Adrenal gland (tissue), 9 donors: ENCODE measurements at regions not wholly inside any gene's neighbourhood (a gene's known extent, or its start where the extent isn't known, plus 50 kb on each side); places are given as distances from the start of the nearest gene placed in this dataset.

ENCODE experiments used
- DNase-seq, 7 donors: peaks; one replicate each; pipeline ENCODE4 v3.0.0-alpha.2; 2019 to 2020
- H3K27ac ChIP-seq, 5 donors: fragments of 200-600 bp; sonication (generic) in 4 of 5; 1 replicate in 3 of 5; 2 replicates in 2 of 5; pipeline versions ENCODE4 v1.5.1 to v1.8.0; 2016 to 2020; ENCODE audit warnings: mild to moderate bottlenecking in 1 of 5
- H3K27me3 ChIP-seq: fragments of 200-600 bp; 2 replicates; pipeline ENCODE4 v1.8.0; 2021
- H3K36me3 ChIP-seq, 2 donors: fragments of 200-600 bp; replicated peaks in 1 of 2; 1 replicate in 1 of 2; 2 replicates in 1 of 2; pipeline versions ENCODE4 v1.5.1 to v1.8.0; 2018 to 2022
- H3K4me1 ChIP-seq, 2 donors: fragments of 200-600 bp; replicated peaks in 1 of 2; 1 replicate in 1 of 2; 2 replicates in 1 of 2; pipeline versions ENCODE4 v1.5.1 to v1.8.0; 2018 to 2021
- H3K4me3 ChIP-seq, 4 donors: fragments of 200-600 bp; sonication (generic) in 3 of 4; one replicate each; pipeline ENCODE4 v1.5.1; 2016 to 2018
- H3K9me3 ChIP-seq, 3 donors: fragments of 200-600 bp; sonication (generic) in 1 of 3; replicated peaks in 1 of 3; 1 replicate in 2 of 3; 2 replicates in 1 of 3; pipeline versions ENCODE4 v1.5.1 to v1.8.0; 2016 to 2021
- POLR2A ChIP-seq, 2 donors: fragments of 450-650 bp; IDR thresholded peaks; one replicate each; pipeline ENCODE4 v1.6.1; 2017; ENCODE audit warnings: antibody characterized with exemption in 2 of 2, mild to moderate bottlenecking in 2 of 2, moderate library complexity in 1 of 2
- WGBS, 4 donors: extraction: QIAGEN DNeasy Blood & Tissue Kit in 2 of 4; methylation state at CpG; one replicate each; pipeline versions ENCODE4 v1.1.5 to v1.1.7; 2013 to 2017; 5-methylcytosine and 5-hydroxymethylcytosine counted together
- intact Hi-C, 2 donors: fragments of 100-400 bp; cut with DNase I; formaldehyde crosslinking; loops; one replicate each; pipeline versions ENCODE4 v1.14.1 to v1.15.0; 2022 to 2023
- TF ChIP-seq, protein P1 (sequence below), 6 experiments: fragments of 450-650 bp in 4 of 6; fragments of 200-600 bp in 2 of 6; sonication (generic) in 1 of 6; IDR thresholded peaks; 1 replicate in 5 of 6; 2 replicates in 1 of 6; pipeline versions ENCODE4 v1.5.1 to v1.8.0; 2016 to 2021; ENCODE audit warnings: antibody characterized with exemption in 6 of 6, mild to moderate bottlenecking in 2 of 6, moderate library complexity in 1 of 6
- donor health status: healthy with polysubstance abuse.
- donor health status: Bipolar disorder and iron deficiency.
- donor health status: DM: yes; HTN: yes; CAD: no.
- donor health status: DM: no; HTN: no; CAD: no.
- donor health status: DM: no; HTN: no; CAD: no.

- Histone ChIP-seq H3K4me3 (no peak overlapping the region), H3K27me3 (no peaks in the 10 kb centered on the region), H3K27ac (no peak overlapping the region), H3K36me3 (no peaks in the 10 kb centered on the region), H3K4me1 (no peaks in the 10 kb centered on the region), H3K9me3 (no peaks in the 10 kb centered on the region)
- 65 to 83% (median 77%) methylated on average over 4 of the region's 4 CpGs for WGBS, 4 donors
- intact Hi-C loops = no loop called here
- DNase-seq = no peak
- TF ChIP-seq, protein P1, sequence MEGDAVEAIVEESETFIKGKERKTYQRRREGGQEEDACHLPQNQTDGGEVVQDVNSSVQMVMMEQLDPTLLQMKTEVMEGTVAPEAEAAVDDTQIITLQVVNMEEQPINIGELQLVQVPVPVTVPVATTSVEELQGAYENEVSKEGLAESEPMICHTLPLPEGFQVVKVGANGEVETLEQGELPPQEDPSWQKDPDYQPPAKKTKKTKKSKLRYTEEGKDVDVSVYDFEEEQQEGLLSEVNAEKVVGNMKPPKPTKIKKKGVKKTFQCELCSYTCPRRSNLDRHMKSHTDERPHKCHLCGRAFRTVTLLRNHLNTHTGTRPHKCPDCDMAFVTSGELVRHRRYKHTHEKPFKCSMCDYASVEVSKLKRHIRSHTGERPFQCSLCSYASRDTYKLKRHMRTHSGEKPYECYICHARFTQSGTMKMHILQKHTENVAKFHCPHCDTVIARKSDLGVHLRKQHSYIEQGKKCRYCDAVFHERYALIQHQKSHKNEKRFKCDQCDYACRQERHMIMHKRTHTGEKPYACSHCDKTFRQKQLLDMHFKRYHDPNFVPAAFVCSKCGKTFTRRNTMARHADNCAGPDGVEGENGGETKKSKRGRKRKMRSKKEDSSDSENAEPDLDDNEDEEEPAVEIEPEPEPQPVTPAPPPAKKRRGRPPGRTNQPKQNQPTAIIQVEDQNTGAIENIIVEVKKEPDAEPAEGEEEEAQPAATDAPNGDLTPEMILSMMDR (IDR thresholded peaks at IDR 0.05) = no peak
- TF ChIP-seq POLR2A (IDR thresholded peaks at IDR 0.05) = no peak
Observed at GRCh38 chr5:169494941-169495548, 88.5 kb upstream of the SPDL1 start.

- 13 to 22% (median 19%) methylated on average over 2 of the region's 2 CpGs for WGBS, 4 donors
- TF ChIP-seq, protein P1 (IDR thresholded peaks at IDR 0.05) = no peak
- no peak for TF ChIP-seq POLR2A (IDR thresholded peaks at IDR 0.05)
- Histone ChIP-seq H3K36me3 (no peaks in the 10 kb centered on the region), H3K4me1 (no peaks in the 10 kb centered on the region), H3K27me3 (no peaks in the 10 kb centered on the region), H3K9me3 (no peaks in the 10 kb centered on the region), H3K4me3 (no peak overlapping the region), H3K27ac (no peak overlapping the region)
- intact Hi-C loops = no loop called here
- no peak for DNase-seq
Observed at GRCh38 chr5:169494383-169494935, 89.1 kb upstream of the SPDL1 start.

DNA sequence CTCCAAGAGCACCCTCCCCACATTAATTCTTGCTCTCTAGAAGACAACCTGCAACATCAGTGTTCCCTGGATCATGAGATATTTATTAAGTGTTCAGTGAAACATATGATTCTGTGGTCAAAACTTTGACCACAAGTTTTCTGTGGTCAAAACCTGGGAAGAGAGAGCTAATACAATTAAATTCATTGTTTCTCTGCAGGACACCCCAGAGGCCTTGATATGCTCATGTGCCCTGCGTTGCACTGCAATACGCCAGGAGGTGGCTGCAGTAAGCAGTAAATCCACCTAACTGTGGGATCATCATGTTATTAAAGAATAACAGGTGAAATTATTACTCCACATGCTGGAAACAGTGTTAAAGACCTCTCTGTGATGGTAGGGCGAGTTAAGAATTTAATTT, 109.3 kb upstream of the SPDL1 start:
- no peak overlapping the region for H3K4me3 ChIP-seq
- H3K27me3 ChIP-seq = no peaks in the 10 kb centered on the region
- no peaks in the 10 kb centered on the region for H3K4me1 ChIP-seq
- no peak for DNase-seq
- intact Hi-C loops = no loop called here
- TF ChIP-seq POLR2A (IDR thresholded peaks at IDR 0.05) = no peak
- no peaks in the 10 kb centered on the region for H3K36me3 ChIP-seq
- H3K27ac ChIP-seq = no peak overlapping the region
- no peaks in the 10 kb centered on the region for H3K9me3 ChIP-seq
- WGBS, 4 donors = 25 to 49% (median 32%) methylated on average over 3 of the region's 3 CpGs

DNA sequence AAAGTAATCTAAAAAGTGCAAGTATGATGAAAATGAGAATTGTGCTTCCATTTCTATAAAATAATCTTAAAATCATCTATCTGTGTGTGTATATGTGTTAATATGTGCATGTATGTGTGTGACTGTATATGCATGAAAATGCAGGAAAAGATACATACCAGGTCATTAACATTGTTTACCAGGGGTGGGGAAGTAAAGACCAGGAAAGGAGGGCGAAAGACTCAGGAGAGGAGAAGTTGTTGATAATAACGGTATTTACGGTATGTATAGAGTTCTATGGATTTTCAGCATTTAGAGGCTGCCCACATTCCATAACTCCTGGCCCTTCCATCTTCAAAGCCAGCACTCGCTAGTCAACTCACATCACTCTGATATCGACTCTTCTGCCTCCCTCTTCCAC, 111.0 kb upstream of the SPDL1 start:
- Histone ChIP-seq H3K9me3 (no peaks in the 10 kb centered on the region), H3K27me3 (no peaks in the 10 kb centered on the region), H3K36me3 (no peaks in the 10 kb centered on the region), H3K4me3 (no peak overlapping the region), H3K4me1 (no peaks in the 10 kb centered on the region), H3K27ac (no peak overlapping the region)
- intact Hi-C loops = no loop called here
- TF ChIP-seq, protein P1 (IDR thresholded peaks at IDR 0.05) = no peak
- no peak for TF ChIP-seq POLR2A (IDR thresholded peaks at IDR 0.05)
- no peak for DNase-seq
- WGBS, 4 donors = 63 to 80% (median 66%) methylated on average over 5 of the region's 5 CpGs

- 73 to 86% (median 76%) methylated on average over 4 of the region's 4 CpGs for WGBS, 4 donors
Observed at GRCh38 chr5:169471021-169471420, 112.6 kb upstream of the SPDL1 start.

More at GRCh38 chr5:169471021-169471420, 112.6 kb upstream of the SPDL1 start:
- intact Hi-C loops = no loop called here
- Histone ChIP-seq H3K27ac (no peak overlapping the region), H3K4me3 (no peak overlapping the region), H3K27me3 (no peaks in the 10 kb centered on the region), H3K9me3 (no peaks in the 10 kb centered on the region), H3K36me3 (no peaks in the 10 kb centered on the region), H3K4me1 (no peaks in the 10 kb centered on the region)
- no peak for DNase-seq
- TF ChIP-seq POLR2A (IDR thresholded peaks at IDR 0.05) = no peak
- TF ChIP-seq, protein P1 (IDR thresholded peaks at IDR 0.05) = no peak
